Naive thymus-derived CD4-positive, alpha-beta T cell (primary cell): ENCODE measurements at regions not wholly inside any gene's neighbourhood (a gene's known extent, or its start where the extent isn't known, plus 50 kb on each side); places are given as distances from the start of the nearest gene placed in this dataset.

Experiments
- ATAC-seq: fragments of 150-1000 bp; cut with Tn5 transposase; 2 replicates; pipeline ENCODE4 v1.10.0; 2021; ENCODE audit warnings: mild to moderate bottlenecking, moderate library complexity
- CTCF ChIA-PET: fragments of 350-600 bp; sonication (Branson Sonifier 250); formaldehyde crosslinking; loops from one replicate; lab custom pipeline; 2021; ENCODE audit warnings: antibody characterized with exemption; lab: Charles Lee
- POLR2A ChIA-PET: fragments of 350-600 bp; sonication (Branson Sonifier 250); formaldehyde crosslinking; loops from one replicate; lab custom pipeline; 2021; ENCODE audit warnings: antibody characterized with exemption, inconsistent platforms; lab: Charles Lee
- DNase-seq, 9 donors: peaks; one replicate each; pipeline versions ENCODE4 v3.0.0 to v3.0.0-alpha.2; 2020 to 2022; ENCODE audit warnings: mixed read lengths in 1 of 9
- H3K27ac ChIP-seq: one replicate; pipeline ENCODE4 v1.7.0; 2013; ENCODE audit warnings: mild to moderate bottlenecking, low read depth, low read length, moderate library complexity
- H3K27me3 ChIP-seq, 2 donors: one replicate each; pipeline ENCODE4 v1.7.0; 2013; ENCODE audit warnings: low read length in 2 of 2, mild to moderate bottlenecking in 2 of 2, moderate library complexity in 2 of 2; ENCODE audit not compliant: control insufficient read depth in 2 of 2, insufficient read depth in 2 of 2
- H3K36me3 ChIP-seq, 3 experiments: 1 replicate in 2 of 3; 2 replicates in 1 of 3; pipeline ENCODE4 v1.7.0; 2013; ENCODE audit warnings: low read length in 3 of 3, mild to moderate bottlenecking in 3 of 3, moderate library complexity in 1 of 3; ENCODE audit not compliant: insufficient read depth in 3 of 3, control insufficient read depth in 2 of 3
- H3K4me1 ChIP-seq, 2 donors: one replicate each; pipeline ENCODE4 v1.7.0; 2013; ENCODE audit warnings: low read length in 2 of 2, mild to moderate bottlenecking in 2 of 2, moderate library complexity in 1 of 2; ENCODE audit not compliant: control insufficient read depth in 2 of 2, insufficient read depth in 2 of 2
- H3K4me3 ChIP-seq: 2 replicates; pipeline ENCODE4 v1.7.0; 2013; ENCODE audit warnings: mild to moderate bottlenecking, low read length
- H3K9me3 ChIP-seq, 3 experiments: 1 replicate in 2 of 3; 2 replicates in 1 of 3; pipeline ENCODE4 v1.7.0; 2013; ENCODE audit warnings: low read length in 3 of 3; ENCODE audit not compliant: control insufficient read depth in 2 of 3
- H3K27ac Mint-ChIP-seq, 9 donors: one replicate each; pipeline ENCODE4 v1.8.0; 2020 to 2022; ENCODE audit warnings: mixed read lengths in 9 of 9, mild to moderate bottlenecking in 8 of 9, moderate library complexity in 5 of 9, inconsistent platforms in 2 of 9
- H3K27me3 Mint-ChIP-seq, 5 donors: one replicate each; pipeline ENCODE4 v1.8.0; 2021 to 2022; ENCODE audit warnings: mixed read lengths in 5 of 5, mild to moderate bottlenecking in 1 of 5
- H3K36me3 Mint-ChIP-seq, 5 donors: one replicate each; pipeline ENCODE4 v1.8.0; 2020 to 2022; ENCODE audit warnings: mixed read lengths in 5 of 5, mild to moderate bottlenecking in 3 of 5, inconsistent platforms in 1 of 5
- H3K4me1 Mint-ChIP-seq, 7 donors: one replicate each; pipeline ENCODE4 v1.8.0; 2020 to 2022; ENCODE audit warnings: mixed read lengths in 7 of 7, mild to moderate bottlenecking in 3 of 7, inconsistent platforms in 1 of 7
- H3K4me3 Mint-ChIP-seq, 10 donors: one replicate each; pipeline ENCODE4 v1.8.0; 2020 to 2022; ENCODE audit warnings: mild to moderate bottlenecking in 10 of 10, mixed read lengths in 10 of 10, moderate library complexity in 6 of 10, inconsistent platforms in 2 of 10
- H3K9me3 Mint-ChIP-seq, 11 donors: one replicate each; pipeline ENCODE4 v1.8.0; 2020 to 2022; ENCODE audit warnings: mixed read lengths in 11 of 11, mild to moderate bottlenecking in 4 of 11, inconsistent platforms in 1 of 11, moderate library complexity in 1 of 11
- intact Hi-C, 2 donors: fragments of 100-400 bp; cut with micrococcal nuclease; formaldehyde crosslinking; loops; one replicate each; pipeline ENCODE4 v1.15.1; 2023

- Histone ChIP-seq H3K27ac (no peak overlapping the region), H3K4me3 (no peak overlapping the region), H3K27me3 (no peaks in the 10 kb centered on the region), H3K36me3 (no peaks in the 10 kb centered on the region), H3K4me1 (no peaks in the 10 kb centered on the region), H3K9me3 (no peaks in the 10 kb centered on the region)
- DNase-seq (no peak), ATAC-seq (no peak)
- Mint-ChIP-seq H3K36me3 (no peaks in the 10 kb centered on the region), H3K4me3 (no peak overlapping the region), H3K27ac (no peak overlapping the region), H3K9me3 (peaks cover 0 to 12% (median 3%) of the 10 kb centered on the region in 11 donors), H3K27me3 (no peaks in the 10 kb centered on the region), H3K4me1 (no peaks in the 10 kb centered on the region)
- CTCF ChIA-PET = no interaction called here
- POLR2A ChIA-PET = no interaction called here
- intact Hi-C loops = no loop called here
Measured at GRCh38 chr9:120018550-120018949, 561.4 kb downstream of the CDK5RAP2 start.

GRCh38 chr9:120018037-120018436, 561.9 kb downstream of the CDK5RAP2 start:
- no peak for ATAC-seq
- ChIA-PET POLR2A (no interaction called here), CTCF (no interaction called here)
- H3K36me3 ChIP-seq = no peaks in the 10 kb centered on the region
- H3K9me3 Mint-ChIP-seq = peaks cover 0 to 11% (median 4%) of the 10 kb centered on the region in 11 donors
- H3K4me3 Mint-ChIP-seq = no peak overlapping the region
- no peak overlapping the region for H3K27ac ChIP-seq
- H3K4me3 ChIP-seq = no peak overlapping the region
- H3K4me1 Mint-ChIP-seq = no peaks in the 10 kb centered on the region
- no peaks in the 10 kb centered on the region for H3K9me3 ChIP-seq
- no peak overlapping the region for H3K27ac Mint-ChIP-seq
- intact Hi-C loops = no loop called here
- H3K27me3 Mint-ChIP-seq = no peaks in the 10 kb centered on the region
- H3K36me3 Mint-ChIP-seq = no peaks in the 10 kb centered on the region
- no peaks in the 10 kb centered on the region for H3K27me3 ChIP-seq
- DNase-seq = no peak
- H3K4me1 ChIP-seq = no peaks in the 10 kb centered on the region

GRCh38 chr9:120016231-120016630, 563.7 kb downstream of the CDK5RAP2 start:
- H3K27me3 Mint-ChIP-seq = no peaks in the 10 kb centered on the region
- Histone ChIP-seq H3K4me3 (no peak overlapping the region), H3K36me3 (no peaks in the 10 kb centered on the region), H3K9me3 (no peaks in the 10 kb centered on the region), H3K27me3 (no peaks in the 10 kb centered on the region), H3K4me1 (no peaks in the 10 kb centered on the region), H3K27ac (no peak overlapping the region)
- ChIA-PET CTCF (no interaction called here), POLR2A (no interaction called here)
- peaks cover 0 to 11% (median 3%) of the 10 kb centered on the region in 11 donors for H3K9me3 Mint-ChIP-seq
- no peak for ATAC-seq
- DNase-seq = no peak
- no peaks in the 10 kb centered on the region for H3K36me3 Mint-ChIP-seq
- H3K4me1 Mint-ChIP-seq = no peaks in the 10 kb centered on the region
- no peak overlapping the region for H3K4me3 Mint-ChIP-seq
- H3K27ac Mint-ChIP-seq = no peak overlapping the region
- intact Hi-C loops = no loop called here

GRCh38 chr9:120014796-120015195, 565.2 kb downstream of the CDK5RAP2 start:
- intact Hi-C loops = no loop called here
- no peaks in the 10 kb centered on the region for H3K36me3 ChIP-seq
- Mint-ChIP-seq H3K9me3 (peaks cover 0 to 11% (median 3%) of the 10 kb centered on the region in 11 donors), H3K4me1 (no peaks in the 10 kb centered on the region), H3K4me3 (no peak overlapping the region), H3K36me3 (no peaks in the 10 kb centered on the region), H3K27ac (no peak overlapping the region), H3K27me3 (peaks cover 0 to 9% (median 6%) of the 10 kb centered on the region in 5 donors)
- H3K4me1 ChIP-seq = no peaks in the 10 kb centered on the region
- H3K4me3 ChIP-seq = no peak overlapping the region
- ChIA-PET POLR2A (no interaction called here), CTCF (no interaction called here)
- H3K9me3 ChIP-seq = no peaks in the 10 kb centered on the region
- no peaks in the 10 kb centered on the region for H3K27me3 ChIP-seq
- DNase-seq (no peak), ATAC-seq (no peak)
- no peak overlapping the region for H3K27ac ChIP-seq

- POLR2A ChIA-PET = no interaction called here
- no peaks in the 10 kb centered on the region for H3K27me3 ChIP-seq
- H3K27me3 Mint-ChIP-seq = peaks cover 0 to 36% (median 14%) of the 10 kb centered on the region in 5 donors
- ATAC-seq (no peak), DNase-seq (no peak)
- peaks cover 0 to 8% (median 0%) of the 10 kb centered on the region in 11 donors for H3K9me3 Mint-ChIP-seq
- H3K27ac ChIP-seq = no peak overlapping the region
- no peaks in the 10 kb centered on the region for H3K36me3 Mint-ChIP-seq
- no peaks in the 10 kb centered on the region for H3K4me1 ChIP-seq
- H3K27ac Mint-ChIP-seq = no peak overlapping the region
- H3K4me3 ChIP-seq = no peak overlapping the region
- intact Hi-C loops = no loop called here
- H3K4me3 Mint-ChIP-seq = no peak overlapping the region
- no peaks in the 10 kb centered on the region for H3K36me3 ChIP-seq
- CTCF ChIA-PET = no interaction called here
- no peaks in the 10 kb centered on the region for H3K4me1 Mint-ChIP-seq
- no peaks in the 10 kb centered on the region for H3K9me3 ChIP-seq
Measured at GRCh38 chr9:120009856-120010255, 570.1 kb downstream of the CDK5RAP2 start.

GRCh38 chr9:120001536-120001935, 578.4 kb downstream of the CDK5RAP2 start:
- ATAC-seq (no peak), DNase-seq (no peak)
- Histone ChIP-seq H3K36me3 (no peaks in the 10 kb centered on the region), H3K9me3 (no peaks in the 10 kb centered on the region), H3K4me1 (no peaks in the 10 kb centered on the region), H3K4me3 (no peak overlapping the region), H3K27me3 (no peaks in the 10 kb centered on the region), H3K27ac (no peak overlapping the region)
- ChIA-PET CTCF (no interaction called here), POLR2A (no interaction called here)
- H3K4me3 Mint-ChIP-seq = no peak overlapping the region
- no peaks in the 10 kb centered on the region for H3K36me3 Mint-ChIP-seq
- H3K27ac Mint-ChIP-seq = no peak overlapping the region
- no peaks in the 10 kb centered on the region for H3K4me1 Mint-ChIP-seq
- H3K27me3 Mint-ChIP-seq = peaks cover 0 to 9% (median 4%) of the 10 kb centered on the region in 5 donors
- intact Hi-C loops = no loop called here
- peaks cover 0 to 5% (median 0%) of the 10 kb centered on the region in 11 donors for H3K9me3 Mint-ChIP-seq

GRCh38 chr9:119998614-119999013, 581.4 kb downstream of the CDK5RAP2 start:
- Mint-ChIP-seq H3K4me3 (no peak overlapping the region), H3K27ac (no peak overlapping the region), H3K27me3 (peaks cover 0 to 11% (median 6%) of the 10 kb centered on the region in 5 donors), H3K9me3 (peaks cover 0 to 5% (median 0%) of the 10 kb centered on the region in 11 donors), H3K36me3 (no peaks in the 10 kb centered on the region), H3K4me1 (no peaks in the 10 kb centered on the region)
- ATAC-seq (no peak), DNase-seq (no peak)
- Histone ChIP-seq H3K36me3 (no peaks in the 10 kb centered on the region), H3K27me3 (no peaks in the 10 kb centered on the region), H3K9me3 (no peaks in the 10 kb centered on the region), H3K4me3 (no peak overlapping the region), H3K4me1 (no peaks in the 10 kb centered on the region), H3K27ac (no peak overlapping the region)
- CTCF ChIA-PET = no interaction called here
- POLR2A ChIA-PET = no interaction called here
- intact Hi-C loops = no loop called here
